Mesenchymal stem cell (in vitro differentiated cells and primary cell): ENCODE measurements at regions not wholly inside any gene's neighbourhood (a gene's known extent, or its start where the extent isn't known, plus 50 kb on each side); places are given as distances from the start of the nearest gene placed in this dataset.

Experiments
- DNase-seq: peaks from one replicate; pipeline ENCODE4 v3.0.0-alpha.2; 2013
- H2AFZ ChIP-seq: one replicate; pipeline ENCODE4 v1.6.1; 2013; ENCODE audit warnings: low read depth, mild to moderate bottlenecking, control low read depth, inconsistent platforms, low read length, moderate library complexity
- H2AK5ac ChIP-seq: 2 replicates; pipeline ENCODE4 v1.6.1; 2013; ENCODE audit warnings: low read length, moderate library complexity, mild to moderate bottlenecking, inconsistent platforms; ENCODE audit not compliant: severe bottlenecking
- H2BK120ac ChIP-seq: one replicate; pipeline ENCODE4 v1.6.1; 2013; ENCODE audit warnings: low read depth, mild to moderate bottlenecking, inconsistent platforms, low read length, moderate library complexity
- H2BK12ac ChIP-seq, 2 experiments: one replicate each; pipeline ENCODE4 v1.6.1; 2013; ENCODE audit warnings: inconsistent platforms in 2 of 2, low read length in 2 of 2, mild to moderate bottlenecking in 2 of 2, moderate library complexity in 2 of 2, control low read depth in 1 of 2
- H2BK15ac ChIP-seq: one replicate; pipeline ENCODE4 v1.6.1; 2013; ENCODE audit warnings: mild to moderate bottlenecking, low read depth, inconsistent platforms; ENCODE audit not compliant: poor library complexity, severe bottlenecking
- H2BK5ac ChIP-seq: 2 replicates; pipeline ENCODE4 v1.6.1; 2013; ENCODE audit warnings: low read depth, mild to moderate bottlenecking, low read length, control low read depth, inconsistent platforms; ENCODE audit not compliant: poor library complexity, severe bottlenecking
- H3K14ac ChIP-seq, 2 experiments: one replicate each; pipeline ENCODE4 v1.6.1; 2013; ENCODE audit warnings: inconsistent platforms in 2 of 2, low read length in 2 of 2, control low read depth in 1 of 2, mild to moderate bottlenecking in 1 of 2, moderate library complexity in 1 of 2
- H3K18ac ChIP-seq, 2 experiments: one replicate each; pipeline ENCODE4 v1.6.1; 2013; ENCODE audit warnings: inconsistent platforms in 2 of 2, low read length in 2 of 2, control low read depth in 1 of 2, low read depth in 1 of 2, mild to moderate bottlenecking in 1 of 2
- H3K23ac ChIP-seq, 2 experiments: one replicate each; pipeline ENCODE4 v1.6.1; 2013; ENCODE audit warnings: inconsistent platforms in 2 of 2, low read length in 2 of 2, mild to moderate bottlenecking in 2 of 2, moderate library complexity in 2 of 2, control low read depth in 1 of 2
- H3K27ac ChIP-seq: 2 replicates; pipeline ENCODE4 v1.5.1; 2013; ENCODE audit warnings: mild to moderate bottlenecking, moderate library complexity, low read length, control low read depth, inconsistent platforms; ENCODE audit not compliant: poor library complexity, severe bottlenecking
- H3K27me3 ChIP-seq, 2 experiments: 2 replicates each; pipeline versions ENCODE4 v1.6.1 to v1.7.0; 2013; ENCODE audit warnings: low read length in 2 of 2, mild to moderate bottlenecking in 2 of 2, moderate library complexity in 2 of 2, control low read depth in 1 of 2, inconsistent platforms in 1 of 2; ENCODE audit not compliant: control insufficient read depth in 1 of 2, insufficient read depth in 1 of 2
- H3K36me3 ChIP-seq, 2 experiments: 2 replicates each; pipeline versions ENCODE4 v1.6.1 to v1.7.0; 2013; ENCODE audit warnings: low read length in 2 of 2, control low read depth in 1 of 2, inconsistent platforms in 1 of 2, low read depth in 1 of 2, mild to moderate bottlenecking in 1 of 2; ENCODE audit not compliant: insufficient read depth in 2 of 2, control insufficient read depth in 1 of 2
- H3K4ac ChIP-seq, 2 experiments: one replicate each; pipeline ENCODE4 v1.6.1; 2013; ENCODE audit warnings: inconsistent platforms in 2 of 2, low read length in 2 of 2, mild to moderate bottlenecking in 2 of 2, moderate library complexity in 2 of 2, control low read depth in 1 of 2, low read depth in 1 of 2
- H3K4me1 ChIP-seq: 2 replicates; pipeline ENCODE4 v1.6.1; 2013; ENCODE audit warnings: low read depth, low read length, control low read depth; ENCODE audit not compliant: control insufficient read depth, insufficient read depth
- H3K4me2 ChIP-seq: 2 replicates; pipeline ENCODE4 v1.6.1; 2013; ENCODE audit warnings: low read length, mild to moderate bottlenecking, inconsistent platforms; ENCODE audit not compliant: poor library complexity, severe bottlenecking
- H3K4me3 ChIP-seq, 2 experiments: 2 replicates each; pipeline versions ENCODE4 v1.5.1 to v1.7.0; 2013; ENCODE audit warnings: low read length in 2 of 2, mild to moderate bottlenecking in 2 of 2, control low read depth in 1 of 2, low read depth in 1 of 2; ENCODE audit not compliant: insufficient read depth in 1 of 2
- H3K79me1 ChIP-seq: replicated peaks from 2 replicates; pipeline ENCODE4 v1.6.1; 2013; ENCODE audit warnings: mild to moderate bottlenecking, control low read depth, low read length, inconsistent platforms; ENCODE audit not compliant: poor library complexity, severe bottlenecking
- H3K9ac ChIP-seq: 2 replicates; pipeline ENCODE4 v1.7.0; 2013; ENCODE audit warnings: mild to moderate bottlenecking, low read length, moderate library complexity
- H3K9me3 ChIP-seq: 2 replicates; pipeline ENCODE4 v1.7.0; 2013; ENCODE audit warnings: mild to moderate bottlenecking, low read length; ENCODE audit not compliant: control insufficient read depth
- H4K8ac ChIP-seq: one replicate; pipeline ENCODE4 v1.6.1; 2013; ENCODE audit warnings: inconsistent platforms, mild to moderate bottlenecking, low read length, moderate library complexity
- H4K91ac ChIP-seq: one replicate; pipeline ENCODE4 v1.6.1; 2013; ENCODE audit warnings: mild to moderate bottlenecking, low read length, inconsistent platforms
- WGBS: methylation state at CpG from one replicate; pipeline ENCODE4 v1.1.7; 2013; ENCODE audit warnings: mixed read lengths; 5-methylcytosine and 5-hydroxymethylcytosine counted together

GRCh38 chr7:7104314-7104698, 78.0 kb upstream of the C1GALT1 start:
- H3K9ac ChIP-seq = no peak overlapping the region
- no peak overlapping the region for H2BK120ac ChIP-seq
- no peak overlapping the region for H3K14ac ChIP-seq
- DNase-seq = no peak
- no peak overlapping the region for H3K18ac ChIP-seq
- no peaks in the 10 kb centered on the region for H3K79me1 ChIP-seq
- H3K36me3 ChIP-seq = no peaks in the 10 kb centered on the region
- WGBS = 74% methylated on average over 6 of the region's 7 CpGs
- no peak overlapping the region for H3K4me3 ChIP-seq
- H2BK5ac ChIP-seq = no peak overlapping the region
- no peak overlapping the region for H2AK5ac ChIP-seq
- peaks cover 0 to 4% of the 10 kb centered on the region in 2 experiments for H3K27me3 ChIP-seq
- H4K91ac ChIP-seq = no peak overlapping the region
- no peak overlapping the region for H2BK12ac ChIP-seq
- no peak overlapping the region for H2BK15ac ChIP-seq
- no peak overlapping the region for H3K4ac ChIP-seq
- H4K8ac ChIP-seq = no peak overlapping the region
- H3K27ac ChIP-seq = no peak overlapping the region
- peaks cover 8% of the 10 kb centered on the region for H3K4me1 ChIP-seq
- peaks cover under 1% of the 10 kb centered on the region for H3K9me3 ChIP-seq
- H3K23ac ChIP-seq = no peak overlapping the region
- H3K4me2 ChIP-seq = no peak overlapping the region
- H2AFZ ChIP-seq = no peak overlapping the region

- H3K23ac ChIP-seq = no peak overlapping the region
- H2BK5ac ChIP-seq = no peak overlapping the region
- H2BK15ac ChIP-seq = no peak overlapping the region
- no peak overlapping the region for H3K9ac ChIP-seq
- no peak overlapping the region for H3K4me3 ChIP-seq
- peaks cover 2% of the 10 kb centered on the region for H3K9me3 ChIP-seq
- H2AFZ ChIP-seq = no peak overlapping the region
- DNase-seq = no peak
- H4K91ac ChIP-seq = no peak overlapping the region
- peaks cover 7% of the 10 kb centered on the region for H3K4me1 ChIP-seq
- H4K8ac ChIP-seq = no peak overlapping the region
- H2BK120ac ChIP-seq = no peak overlapping the region
- WGBS = 85% methylated on average over 5 of the region's 5 CpGs
- H3K79me1 ChIP-seq = no peaks in the 10 kb centered on the region
- H2BK12ac ChIP-seq = no peak overlapping the region
- H2AK5ac ChIP-seq = no peak overlapping the region
- H3K27me3 ChIP-seq = peaks cover 0 to 4% of the 10 kb centered on the region in 2 experiments
- no peak overlapping the region for H3K27ac ChIP-seq
- no peaks in the 10 kb centered on the region for H3K36me3 ChIP-seq
- no peak overlapping the region for H3K14ac ChIP-seq
- H3K4ac ChIP-seq = no peak overlapping the region
- no peak overlapping the region for H3K4me2 ChIP-seq
- no peak overlapping the region for H3K18ac ChIP-seq
These were observed 77.4 kb upstream of the C1GALT1 start for GRCh38 chr7:7104971-7105370.

- no peak for DNase-seq
- Histone ChIP-seq H3K36me3 (no peaks in the 10 kb centered on the region), H3K9me3 (peaks cover 2% of the 10 kb centered on the region), H2AFZ (no peak overlapping the region), H3K4me2 (no peak overlapping the region), H2BK15ac (no peak overlapping the region), H3K79me1 (no peaks in the 10 kb centered on the region), H3K27ac (no peak overlapping the region), H2BK120ac (no peak overlapping the region), H3K18ac (no peak overlapping the region), H3K4me1 (peaks cover 1% of the 10 kb centered on the region), H4K91ac (no peak overlapping the region), H3K27me3 (peaks cover 0 to 4% of the 10 kb centered on the region in 2 experiments), H2AK5ac (no peak overlapping the region), H4K8ac (no peak overlapping the region), H3K9ac (no peak overlapping the region), H2BK5ac (no peak overlapping the region), H3K4me3 (no peak overlapping the region), H2BK12ac (no peak overlapping the region), H3K4ac (no peak overlapping the region), H3K14ac (no peak overlapping the region), H3K23ac (no peak overlapping the region)
- WGBS = no CpG with 5 or more reads among the region's 4 CpGs
These were observed 76.4 kb upstream of the C1GALT1 start for GRCh38 chr7:7105800-7106582.

- H3K23ac ChIP-seq = no peak overlapping the region
- no peak overlapping the region for H2BK15ac ChIP-seq
- H3K9ac ChIP-seq = no peak overlapping the region
These were observed 73.4 kb upstream of the C1GALT1 start for GRCh38 chr7:7108931-7109330.

More at GRCh38 chr7:7108931-7109330, 73.4 kb upstream of the C1GALT1 start:
- Histone ChIP-seq H2BK120ac (no peak overlapping the region), H3K4me1 (no peaks in the 10 kb centered on the region), H3K27ac (no peak overlapping the region), H3K4ac (no peak overlapping the region), H2AK5ac (no peak overlapping the region), H3K79me1 (no peaks in the 10 kb centered on the region), H3K4me2 (no peak overlapping the region), H2BK12ac (no peak overlapping the region), H4K91ac (no peak overlapping the region), H3K18ac (no peak overlapping the region), H3K27me3 (no peaks in the 10 kb centered on the region), H2BK5ac (no peak overlapping the region), H4K8ac (no peak overlapping the region), H3K9me3 (peaks cover 2% of the 10 kb centered on the region), H3K14ac (no peak overlapping the region), H3K36me3 (no peaks in the 10 kb centered on the region), H2AFZ (no peak overlapping the region), H3K4me3 (no peak overlapping the region)
- 43% methylated on average over 1 of the region's 1 CpG for WGBS
- DNase-seq = no peak
